ENCODE measurements at regions not wholly inside any gene's neighbourhood (a gene's known extent, or its start where the extent isn't known, plus 50 kb on each side); places are given as distances from the start of the nearest gene placed in this dataset.

- TF ChIP-seq, protein P1, sequence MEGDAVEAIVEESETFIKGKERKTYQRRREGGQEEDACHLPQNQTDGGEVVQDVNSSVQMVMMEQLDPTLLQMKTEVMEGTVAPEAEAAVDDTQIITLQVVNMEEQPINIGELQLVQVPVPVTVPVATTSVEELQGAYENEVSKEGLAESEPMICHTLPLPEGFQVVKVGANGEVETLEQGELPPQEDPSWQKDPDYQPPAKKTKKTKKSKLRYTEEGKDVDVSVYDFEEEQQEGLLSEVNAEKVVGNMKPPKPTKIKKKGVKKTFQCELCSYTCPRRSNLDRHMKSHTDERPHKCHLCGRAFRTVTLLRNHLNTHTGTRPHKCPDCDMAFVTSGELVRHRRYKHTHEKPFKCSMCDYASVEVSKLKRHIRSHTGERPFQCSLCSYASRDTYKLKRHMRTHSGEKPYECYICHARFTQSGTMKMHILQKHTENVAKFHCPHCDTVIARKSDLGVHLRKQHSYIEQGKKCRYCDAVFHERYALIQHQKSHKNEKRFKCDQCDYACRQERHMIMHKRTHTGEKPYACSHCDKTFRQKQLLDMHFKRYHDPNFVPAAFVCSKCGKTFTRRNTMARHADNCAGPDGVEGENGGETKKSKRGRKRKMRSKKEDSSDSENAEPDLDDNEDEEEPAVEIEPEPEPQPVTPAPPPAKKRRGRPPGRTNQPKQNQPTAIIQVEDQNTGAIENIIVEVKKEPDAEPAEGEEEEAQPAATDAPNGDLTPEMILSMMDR (IDR thresholded peaks at IDR 0.05): no peak
- TF ChIP-seq POLR2A (IDR thresholded peaks at IDR 0.05): no peak
Observed at GRCh38 chr2:67716895-67717396, 319.8 kb downstream of the ETAA1 start.
